Urothelium cell line (cell line): ENCODE measurements at regions not wholly inside any gene's neighbourhood (a gene's known extent, or its start where the extent isn't known, plus 50 kb on each side); places are given as distances from the start of the nearest gene placed in this dataset.

Experiments
- DNase-seq: peaks from one replicate; pipeline ENCODE4 v3.0.0; 2011; ENCODE audit warnings: low spot score, mixed read lengths
- FAIRE-seq: peaks from 2 replicates; lab custom pipeline; 2011; peaks lifted over from hg19 to GRCh38; lab: Jason Lieb, UNC

- DNase-seq (no peak), FAIRE-seq (no peak)
Observed at GRCh38 chr3:18780959-18781358, 355.8 kb upstream of the SATB1 start.

- DNase-seq (no peak), FAIRE-seq (no peak)
Observed at GRCh38 chr3:18779704-18780103, 354.6 kb upstream of the SATB1 start.

DNA sequence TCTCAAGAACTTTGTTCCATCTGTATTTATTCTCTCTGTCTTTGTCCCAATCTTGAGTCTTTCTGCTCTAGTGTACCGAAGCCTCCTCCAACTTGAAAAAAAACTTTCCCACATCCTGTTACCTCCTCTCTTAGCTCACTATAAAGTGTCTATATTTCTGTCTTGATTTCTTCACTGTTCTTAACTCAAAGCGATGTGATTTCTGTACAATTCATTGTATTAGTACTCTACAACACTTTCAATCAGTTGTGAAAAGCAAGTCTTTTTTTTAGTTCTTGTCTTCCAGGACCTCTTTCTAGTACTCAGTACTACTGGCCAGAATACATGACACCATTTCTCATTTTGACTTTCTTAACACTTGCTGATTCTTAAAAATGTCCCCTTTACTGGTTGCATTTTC is 353.5 kb upstream of the SATB1 start:
- no peak for DNase-seq
- FAIRE-seq: no peak

DNA sequence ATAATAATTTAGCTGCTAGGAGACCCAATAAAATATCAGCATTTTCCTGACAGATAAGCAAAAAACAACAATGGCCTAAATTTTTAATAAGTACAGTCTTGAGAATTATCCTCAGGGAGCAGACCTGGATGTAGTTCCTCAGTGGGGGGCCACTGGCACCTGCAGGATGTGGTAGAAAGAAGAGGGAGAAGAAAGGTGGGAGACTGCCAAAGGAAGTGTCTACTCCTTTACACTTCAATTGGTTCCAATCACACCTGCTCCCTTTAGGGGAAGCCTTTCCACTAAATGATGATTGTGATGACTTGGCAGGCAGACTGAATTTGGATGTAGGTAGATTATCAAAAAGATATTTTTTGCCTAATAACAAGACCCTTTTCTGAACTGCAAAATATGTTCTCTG is 353.0 kb upstream of the SATB1 start:
- DNase-seq (no peak), FAIRE-seq (no peak)

DNA sequence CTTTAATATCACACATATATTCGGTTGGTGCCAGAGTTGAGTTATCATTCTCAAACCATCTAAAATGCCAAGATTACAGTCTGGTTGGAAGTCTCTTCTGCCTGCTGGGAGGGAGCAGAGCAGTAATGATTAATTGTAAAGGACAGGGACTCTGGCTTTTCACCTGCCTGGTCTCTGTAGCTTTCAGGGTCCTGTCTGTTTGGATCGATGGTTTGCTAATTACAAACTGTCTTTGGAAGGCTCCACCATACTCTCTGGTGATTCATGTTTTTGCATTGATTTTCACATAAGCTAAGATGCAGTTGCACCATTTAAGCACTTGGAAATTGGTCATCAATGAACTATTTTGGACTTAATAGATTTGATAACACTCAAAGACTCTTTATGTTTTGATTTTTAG is 350.4 kb upstream of the SATB1 start:
- no peak for FAIRE-seq

DNA sequence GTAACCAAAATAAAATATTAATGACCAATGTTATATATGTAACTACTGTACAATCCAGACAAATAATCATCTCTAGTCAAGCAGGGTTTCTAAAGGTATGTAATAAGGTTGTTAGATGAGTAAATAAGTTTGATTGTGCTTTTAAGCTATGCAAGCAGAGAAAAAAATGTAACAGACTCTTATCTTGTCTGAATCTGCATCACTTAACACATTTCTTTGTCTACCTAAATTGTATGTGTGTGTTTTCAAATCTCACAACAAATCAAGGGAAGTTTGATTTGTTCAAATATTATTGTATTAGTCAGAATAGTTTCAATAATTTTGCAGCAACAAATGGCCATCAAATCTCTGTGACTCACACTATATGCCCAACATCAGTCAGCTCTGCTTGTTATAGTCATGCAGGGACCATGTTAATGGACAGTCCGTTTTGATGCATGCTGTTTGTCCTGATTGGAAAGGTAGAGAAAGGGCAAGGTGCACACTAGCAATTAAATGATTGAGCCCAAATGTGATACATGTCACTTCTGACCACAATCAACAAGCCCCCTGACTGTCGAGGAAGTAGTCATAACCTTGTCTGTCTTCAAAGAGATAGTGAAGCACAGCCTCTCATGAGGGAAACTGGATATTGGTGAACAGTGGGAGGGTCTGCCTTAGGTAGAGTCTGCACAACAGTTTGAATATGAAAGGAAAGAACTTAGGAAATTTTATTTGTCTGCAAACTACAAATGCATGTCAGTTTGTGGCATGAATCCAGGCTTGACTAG is 349.4 kb upstream of the SATB1 start:
- DNase-seq: no peak
- FAIRE-seq: no peak

More for the DNA sequence above, 350.4 kb upstream of the SATB1 start:
- no peak for DNase-seq

GRCh38 chr3:18772699-18773305 is 347.7 kb upstream of the SATB1 start:
- no peak for DNase-seq
- no peak for FAIRE-seq

DNA sequence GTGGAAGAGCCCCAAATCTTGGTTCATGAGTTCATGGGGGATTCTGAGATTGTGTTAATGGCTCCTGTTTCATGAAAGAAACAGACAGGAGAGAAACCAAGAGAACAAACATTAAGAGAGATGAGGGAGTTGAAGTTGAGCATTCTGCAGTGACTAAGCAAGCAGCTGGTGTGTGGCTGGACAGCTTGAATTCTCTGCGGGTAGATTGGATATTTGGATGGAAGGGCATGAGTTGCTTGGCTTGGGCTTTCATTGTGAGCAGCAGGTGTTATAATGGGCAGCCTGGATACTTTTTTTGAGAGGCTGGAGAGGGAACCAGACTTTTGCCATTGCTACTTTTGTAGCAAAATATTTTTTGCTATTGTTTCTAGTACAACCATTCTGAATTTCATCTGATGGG is 346.8 kb upstream of the SATB1 start:
- DNase-seq (no peak), FAIRE-seq (no peak)

- no peak for DNase-seq
- FAIRE-seq: no peak
Observed at GRCh38 chr3:18770800-18771199, 345.7 kb upstream of the SATB1 start.

DNA sequence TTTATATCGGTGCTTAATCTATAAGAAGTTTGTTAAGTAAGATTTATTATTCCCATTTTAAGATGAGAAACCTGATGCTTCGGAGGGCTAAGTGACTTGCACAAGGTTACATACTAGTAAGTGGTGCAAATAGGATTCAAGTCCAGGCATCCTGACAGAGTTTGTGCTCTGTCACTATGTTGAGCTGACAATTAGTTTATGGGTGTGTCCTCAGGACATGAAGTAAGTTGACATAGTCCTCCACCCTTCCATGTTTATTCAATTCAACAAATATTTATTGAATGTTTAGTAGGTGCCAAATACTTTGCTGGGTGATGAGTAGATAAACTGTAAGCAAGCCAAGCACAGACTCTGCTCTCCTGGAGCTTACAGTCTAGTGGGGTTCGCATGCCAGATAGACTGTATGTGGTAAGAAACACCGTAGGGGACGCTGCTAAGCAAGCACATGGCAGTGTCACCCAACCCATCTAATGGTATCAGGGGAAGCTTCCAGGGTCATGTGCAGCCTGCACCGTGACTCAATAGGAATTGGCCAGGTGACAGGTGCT is 342.7 kb upstream of the SATB1 start:
- FAIRE-seq: no peak
- DNase-seq: no peak

- FAIRE-seq (no peak), DNase-seq (no peak)
Observed at GRCh38 chr3:18766974-18767373, 341.8 kb upstream of the SATB1 start.

DNA sequence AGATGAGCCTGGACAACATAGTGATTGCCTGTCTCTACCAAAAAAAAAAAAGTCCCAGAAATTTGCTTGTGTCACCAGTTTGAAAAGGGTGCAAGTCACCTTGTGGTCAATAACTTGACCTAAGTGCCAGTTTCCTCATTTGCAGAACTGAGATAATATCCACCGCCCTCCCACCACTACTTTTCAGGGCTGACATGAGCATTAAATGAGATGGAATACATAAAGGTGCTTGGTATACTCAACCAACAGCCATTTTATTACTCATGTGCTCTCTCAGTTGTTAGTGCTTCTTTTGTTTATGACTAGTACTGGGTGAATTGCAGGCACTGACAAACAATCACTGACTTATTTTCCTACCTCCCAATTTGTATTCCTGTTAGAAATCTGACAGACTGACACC is 340.5 kb upstream of the SATB1 start:
- FAIRE-seq (no peak), DNase-seq (no peak)

DNA sequence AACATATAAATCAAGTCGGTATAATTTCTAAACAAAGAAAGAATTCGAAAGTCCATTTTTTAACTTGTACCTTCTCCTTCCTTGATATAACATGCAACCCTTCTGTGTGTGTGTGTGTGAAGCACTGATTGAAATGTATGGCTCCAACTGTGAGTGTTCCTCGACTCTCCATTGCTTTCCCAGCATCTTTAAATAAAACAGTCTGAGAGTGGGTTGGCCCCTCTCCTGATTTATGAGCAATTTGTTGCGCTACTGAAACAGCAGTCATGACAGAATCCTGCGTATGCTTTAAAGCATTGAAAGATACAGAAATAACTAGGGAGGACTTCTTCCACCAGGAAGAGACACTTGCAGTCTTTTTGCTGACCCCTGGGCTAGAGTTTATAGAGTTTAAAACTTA is 340.0 kb upstream of the SATB1 start:
- no peak for DNase-seq
- no peak for FAIRE-seq

DNA sequence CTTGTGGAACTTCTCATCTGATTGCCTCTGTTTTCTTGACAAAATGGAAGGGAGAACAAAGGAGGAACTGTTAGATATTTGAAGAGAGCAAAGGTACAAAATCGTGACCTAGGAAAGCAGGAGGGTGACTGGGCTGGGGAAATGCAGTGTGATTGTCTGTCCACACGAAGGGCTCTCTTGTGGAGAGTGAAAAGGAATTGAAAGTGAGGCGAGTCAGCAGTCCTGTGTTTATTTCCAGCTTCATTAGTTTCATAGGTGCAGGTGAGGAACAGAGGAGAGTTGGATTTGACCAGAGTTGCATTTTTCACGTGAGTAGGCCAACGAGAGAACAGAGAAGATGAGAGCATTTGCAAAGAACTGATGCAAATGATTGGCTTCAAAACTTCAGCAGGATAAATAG is 336.4 kb upstream of the SATB1 start:
- no peak for FAIRE-seq
- DNase-seq: no peak

- FAIRE-seq: no peak
- peak; percentile 31 for DNase-seq
Observed at GRCh38 chr3:18758047-18758704, 333.0 kb upstream of the SATB1 start.

DNA sequence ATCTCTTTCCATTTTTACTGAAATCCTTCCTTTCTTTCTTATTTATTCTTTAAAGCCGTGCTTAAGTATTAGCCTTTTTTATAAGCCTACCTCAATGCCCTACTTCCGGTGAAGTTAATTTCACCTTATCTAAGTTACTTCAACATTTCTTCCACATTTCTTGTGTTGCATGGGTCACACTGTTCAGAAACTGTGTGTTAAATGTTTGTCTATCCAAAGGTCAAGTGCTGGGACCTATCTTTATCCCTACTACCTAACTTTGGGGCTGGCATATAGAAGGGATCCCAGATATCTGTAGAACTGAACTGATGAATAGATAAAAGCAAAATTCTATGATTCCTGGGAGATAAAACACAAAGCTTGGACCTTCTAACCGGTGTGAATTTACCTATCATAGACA is 332.3 kb upstream of the SATB1 start:
- FAIRE-seq (no peak), DNase-seq (no peak)

DNA sequence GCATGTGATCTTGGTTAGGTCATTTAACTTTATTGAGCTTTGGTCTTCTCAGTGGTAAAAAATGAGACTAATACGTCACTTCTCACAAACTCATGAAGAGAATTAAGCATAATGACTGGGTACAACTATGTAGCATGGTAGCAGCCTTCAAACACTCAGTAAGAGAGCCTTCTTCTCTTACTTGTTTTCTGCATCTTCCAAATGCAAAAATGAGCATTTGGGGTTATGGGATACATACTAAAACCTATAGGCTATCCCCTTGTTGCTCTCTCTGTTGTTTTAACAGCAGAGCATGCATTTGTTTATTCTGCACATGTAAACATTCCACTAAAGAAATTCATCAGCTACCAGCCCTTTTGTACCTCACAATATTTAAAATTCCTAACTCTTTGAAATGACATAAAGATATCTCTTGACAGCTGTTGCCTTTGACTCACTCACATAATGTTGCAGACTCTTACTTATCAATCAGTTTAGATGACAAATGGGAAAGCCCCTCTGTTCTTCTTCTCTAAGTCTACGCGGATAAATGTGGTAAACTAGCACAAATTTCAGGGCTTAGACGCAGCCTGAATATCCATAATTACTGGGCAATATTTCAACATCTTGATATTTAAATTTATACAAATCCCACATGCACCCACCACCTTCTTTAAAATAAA is 327.3 kb upstream of the SATB1 start:
- no peak for FAIRE-seq
- DNase-seq: no peak

DNA sequence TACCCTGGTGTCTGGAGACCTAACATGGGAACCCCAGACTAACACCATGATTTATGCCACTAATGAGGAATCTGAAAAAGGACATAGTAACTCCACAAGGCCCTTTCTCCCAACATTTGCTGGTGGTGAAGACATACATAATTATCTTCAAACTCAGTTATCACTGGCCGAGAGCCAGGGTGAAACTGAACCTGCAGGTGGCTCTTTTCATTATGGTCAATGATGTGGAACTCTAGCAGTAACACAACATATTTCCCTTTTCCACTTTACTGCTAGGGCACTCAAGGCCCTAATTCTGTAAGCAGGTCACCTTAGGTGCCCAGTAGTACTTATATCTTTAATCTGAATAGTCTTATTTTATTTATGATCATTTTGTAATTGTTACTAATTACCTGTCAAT is 326.4 kb upstream of the SATB1 start:
- DNase-seq (no peak), FAIRE-seq (no peak)

DNA sequence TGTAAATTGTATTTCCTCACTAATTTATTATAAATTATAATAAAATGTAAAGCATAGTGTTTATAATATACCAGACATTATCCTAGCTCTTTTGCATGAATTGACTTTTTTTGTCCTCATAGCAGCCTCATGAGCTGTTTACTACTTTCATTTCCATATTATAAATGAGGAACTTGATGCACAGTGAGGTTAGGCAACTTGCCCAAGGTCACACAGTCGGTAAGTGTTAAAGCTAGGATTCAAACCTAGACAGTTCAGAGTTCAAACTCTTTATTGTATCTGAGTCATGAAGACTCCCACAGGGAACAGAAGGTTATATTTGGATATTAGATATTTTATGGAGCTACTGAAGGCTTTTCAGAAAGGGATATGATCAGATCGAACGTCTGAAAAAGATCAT is 322.2 kb upstream of the SATB1 start:
- no peak for DNase-seq
- no peak for FAIRE-seq

- DNase-seq: no peak
- no peak for FAIRE-seq
Observed at GRCh38 chr3:18745472-18745871, 320.3 kb upstream of the SATB1 start.

DNA sequence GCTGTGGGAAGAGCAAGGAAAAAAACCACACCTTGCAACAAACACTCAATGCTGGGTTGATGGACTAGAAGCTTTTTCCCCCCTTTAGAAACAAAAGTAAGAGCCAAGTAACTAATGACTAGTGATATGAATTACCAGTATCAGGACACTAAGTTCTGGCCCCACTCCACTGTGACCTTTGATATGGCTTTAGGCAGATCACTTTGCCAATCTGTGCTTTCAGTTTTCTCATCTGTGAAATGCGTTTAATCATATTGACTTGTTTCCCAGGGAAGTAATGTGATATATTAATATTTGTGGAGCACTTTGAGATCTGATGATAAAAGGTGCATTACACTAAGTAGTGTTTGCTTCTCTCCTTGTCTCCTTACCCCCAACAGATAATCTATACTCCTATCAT is 319.3 kb upstream of the SATB1 start:
- DNase-seq: no peak
- no peak for FAIRE-seq
